Stimulated activated CD8-positive, alpha-beta memory T cell treated with anti-CD3 and anti-CD28 coated beads, Interleukin-2, amount 100 ng/mL, for 48 hours (primary cell): ENCODE measurements at regions not wholly inside any gene's neighbourhood (a gene's known extent, or its start where the extent isn't known, plus 50 kb on each side); places are given as distances from the start of the nearest gene placed in this dataset.

Experiments
- DNase-seq, 2 donors: peaks; one replicate each; pipeline ENCODE4 v3.0.0-alpha.2; 2020; ENCODE audit warnings: low read depth in 2 of 2

DNA sequence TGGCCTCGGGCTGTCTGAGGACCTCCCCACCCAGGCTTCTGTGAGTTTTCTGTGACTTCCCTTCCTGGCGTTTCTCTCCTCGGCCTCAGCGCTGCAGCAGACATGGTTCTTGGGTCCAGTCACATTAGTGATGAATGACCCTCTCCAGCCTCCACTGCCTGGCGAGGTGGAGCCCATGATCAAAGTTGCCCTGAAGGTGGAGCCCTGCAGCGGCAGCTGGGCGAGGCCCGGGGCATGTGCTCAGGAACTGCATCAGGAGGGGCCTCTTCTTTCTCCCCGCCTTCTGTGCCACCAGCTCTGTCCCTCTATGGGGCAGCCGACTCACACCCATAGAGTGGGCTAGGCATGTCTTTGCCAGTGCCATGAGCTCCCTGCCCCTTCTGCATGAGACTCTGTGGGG, 1079.7 kb downstream of the TBC1D22A start:
- DNase-seq, result no peak

DNA sequence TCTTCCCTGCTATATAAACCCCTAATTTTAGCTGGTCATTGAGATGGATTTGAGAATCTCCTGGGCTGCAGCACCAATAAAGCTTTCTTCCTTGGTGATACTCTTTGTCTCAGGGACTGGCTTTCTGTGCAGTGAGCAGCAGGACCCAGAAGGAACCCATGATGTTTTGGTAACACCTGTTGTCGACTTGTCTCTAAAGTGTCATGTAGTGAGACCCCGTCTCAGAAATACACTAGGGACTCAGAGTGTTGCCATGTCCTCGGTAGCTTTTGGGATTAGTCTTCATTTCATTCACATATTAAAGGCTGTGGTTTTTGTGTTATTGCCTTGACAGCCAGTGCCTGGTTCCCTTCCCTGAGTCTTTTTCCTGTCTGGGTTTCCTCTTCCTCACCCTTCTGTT, 1078.7 kb downstream of the TBC1D22A start:
- no peak for DNase-seq

DNA sequence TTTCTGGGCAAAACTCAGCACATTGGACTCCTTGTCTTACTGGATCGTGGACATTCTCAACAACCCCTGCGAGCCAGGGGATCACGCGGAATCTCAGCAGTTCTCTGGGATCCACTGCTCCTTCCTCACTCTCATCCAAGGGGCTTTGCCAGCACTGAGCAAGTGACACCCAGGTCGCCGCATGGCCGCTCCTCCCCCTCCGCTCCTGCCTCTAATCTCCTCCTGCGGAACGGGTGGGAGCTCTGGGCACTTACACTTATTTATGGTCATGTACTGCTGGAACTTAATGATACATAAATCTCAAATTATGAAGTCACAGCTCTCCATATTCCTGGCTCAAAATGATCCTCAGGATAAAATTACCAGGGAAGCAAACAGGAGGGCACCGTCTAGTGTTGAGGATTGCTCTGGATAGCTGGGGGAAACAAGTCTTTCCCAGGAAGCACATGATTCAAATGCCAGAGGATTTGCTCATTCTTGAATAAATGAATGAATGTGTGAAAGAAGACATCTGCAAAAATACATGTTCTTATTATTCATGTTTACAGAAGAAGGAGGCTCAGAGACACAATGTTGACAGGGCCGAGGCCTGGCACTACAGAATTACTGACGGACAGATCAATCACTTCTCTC, 1077.3 kb downstream of the TBC1D22A start:
- no peak for DNase-seq

DNA sequence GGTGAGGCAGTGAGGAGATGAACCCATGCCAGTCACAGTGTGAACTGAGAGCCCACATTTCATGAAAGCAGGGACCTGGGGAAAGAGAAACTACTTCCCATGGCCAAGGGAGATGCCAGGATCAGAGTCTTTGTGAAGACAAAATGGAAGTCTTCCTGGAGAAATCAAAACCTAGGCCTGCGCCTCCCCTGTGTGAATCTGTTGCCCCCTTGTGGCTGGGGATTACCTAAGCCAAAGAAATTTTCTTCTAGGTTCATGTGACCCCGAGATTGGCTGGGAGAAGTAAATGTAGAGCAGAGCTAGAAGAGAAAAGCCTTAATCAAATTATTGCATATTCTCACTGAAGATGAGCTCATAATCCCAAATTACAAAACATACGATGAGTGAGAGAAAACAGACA, 1075.3 kb downstream of the TBC1D22A start:
- DNase-seq, result no peak

DNA sequence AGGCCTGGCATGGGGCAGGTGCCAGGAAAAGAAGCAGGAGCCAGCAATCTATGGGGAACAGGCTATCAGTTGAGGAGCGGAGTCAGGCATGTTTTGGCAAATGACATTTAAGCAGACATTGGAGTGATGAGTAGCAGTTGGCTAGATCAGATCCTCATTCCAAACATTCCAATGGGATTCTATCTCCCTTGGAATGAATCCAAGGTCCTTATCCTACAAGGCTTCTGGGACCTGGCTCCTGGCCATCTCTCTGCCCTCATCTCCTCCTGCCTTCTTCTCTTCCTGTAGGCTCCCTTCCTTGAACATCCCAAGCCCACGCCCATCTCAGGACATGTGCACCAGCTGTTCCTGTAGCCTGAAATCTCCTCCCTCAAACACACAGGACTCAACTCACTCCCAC, 1074.5 kb downstream of the TBC1D22A start:
- DNase-seq, result no peak

DNA sequence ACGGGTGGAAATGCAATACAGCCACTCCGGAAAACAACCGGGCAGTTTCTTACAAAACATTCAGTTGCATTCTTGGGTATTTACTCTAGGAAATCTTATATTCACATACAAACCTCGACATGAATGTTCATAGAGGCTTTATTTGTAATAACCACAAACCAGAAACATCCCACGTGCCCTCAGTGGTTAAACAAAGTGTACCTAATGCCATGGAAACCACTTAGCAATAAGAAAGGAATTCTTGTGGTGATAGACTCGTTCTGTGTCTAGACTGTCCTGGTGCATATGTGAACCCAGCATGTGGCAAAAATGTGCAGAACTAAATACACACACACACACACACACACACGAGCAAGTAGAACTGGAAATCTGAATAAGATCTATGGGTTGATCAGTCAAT, 1073.3 kb downstream of the TBC1D22A start:
- DNase-seq, result no peak

DNA sequence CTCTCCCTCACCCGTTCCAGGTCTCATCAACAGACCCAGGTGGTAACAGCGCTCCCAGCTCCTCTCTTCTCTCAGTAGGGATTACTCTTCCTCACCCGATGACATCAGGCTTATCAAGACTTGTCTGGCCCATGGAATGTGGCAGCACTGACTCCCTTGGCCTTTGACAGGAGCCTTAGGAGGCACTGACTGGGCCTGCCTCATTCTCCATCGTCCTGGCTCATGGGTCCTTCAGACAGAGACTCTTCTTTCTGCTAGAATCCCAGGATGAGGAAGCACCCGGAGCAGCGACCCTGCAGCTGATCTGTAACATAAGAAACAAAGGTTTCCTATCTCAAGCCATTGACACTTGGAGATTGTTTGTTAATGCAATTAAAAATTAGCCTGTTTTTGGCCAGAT, 1063.6 kb downstream of the TBC1D22A start:
- no peak for DNase-seq

DNA sequence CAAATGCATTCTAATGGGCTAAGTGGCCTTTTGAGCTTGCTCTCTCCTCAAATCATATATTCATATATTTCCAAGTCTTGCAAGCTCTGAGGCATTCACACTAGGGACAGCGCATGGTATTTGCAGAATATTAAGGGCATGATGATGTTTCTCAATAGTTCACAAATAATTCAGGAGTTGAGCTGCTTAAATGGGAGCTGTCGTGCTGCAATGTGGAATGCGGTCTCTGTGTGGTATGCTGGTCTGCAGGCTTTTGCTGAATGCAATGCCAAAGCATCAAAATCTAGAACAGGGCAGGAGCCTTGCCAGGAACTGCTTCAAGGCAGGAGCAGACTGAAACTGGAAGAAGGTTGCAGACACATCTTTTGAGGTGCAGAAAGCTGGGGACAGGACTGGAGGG, 1060.0 kb downstream of the TBC1D22A start:
- no peak for DNase-seq

DNA sequence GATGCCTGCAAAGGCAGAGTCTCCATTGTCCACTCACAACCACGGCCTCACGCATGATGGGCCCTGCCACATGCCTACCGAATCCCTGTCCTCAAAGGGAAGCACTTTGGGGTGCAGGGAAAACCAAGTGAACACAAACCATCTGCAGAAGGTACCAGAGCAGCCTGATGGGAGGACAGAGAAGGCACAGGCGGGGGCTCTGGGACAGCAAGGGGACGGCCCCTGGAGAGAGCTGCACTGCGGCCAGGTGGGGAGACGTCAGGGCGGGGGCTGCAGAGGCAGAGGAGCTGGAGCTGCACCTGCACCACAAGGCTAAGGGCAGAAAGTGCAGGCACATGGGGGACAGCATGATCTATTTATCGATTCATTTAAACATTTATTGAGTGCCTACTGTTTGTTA, 1056.0 kb downstream of the TBC1D22A start:
- DNase-seq, result no peak

DNA sequence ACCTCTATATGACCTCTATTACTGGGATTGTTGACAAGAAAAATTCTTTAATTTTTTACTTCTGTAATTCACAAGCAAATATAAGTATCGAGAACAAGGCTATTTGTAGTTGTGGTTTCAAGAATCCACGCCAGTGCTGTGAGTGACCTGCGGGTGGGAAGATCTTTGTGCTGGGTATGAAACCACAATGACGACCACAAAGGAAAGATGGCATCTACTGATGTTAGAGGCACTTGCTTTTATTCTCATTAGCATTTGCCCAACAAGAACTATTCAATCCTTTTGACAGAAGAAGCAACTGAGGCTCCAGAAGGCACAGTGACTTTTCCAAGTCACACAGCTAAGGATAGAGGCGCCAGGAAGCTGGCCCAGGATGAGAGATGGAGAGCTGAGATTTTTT, 1054.9 kb downstream of the TBC1D22A start:
- DNase-seq, result no peak

DNA sequence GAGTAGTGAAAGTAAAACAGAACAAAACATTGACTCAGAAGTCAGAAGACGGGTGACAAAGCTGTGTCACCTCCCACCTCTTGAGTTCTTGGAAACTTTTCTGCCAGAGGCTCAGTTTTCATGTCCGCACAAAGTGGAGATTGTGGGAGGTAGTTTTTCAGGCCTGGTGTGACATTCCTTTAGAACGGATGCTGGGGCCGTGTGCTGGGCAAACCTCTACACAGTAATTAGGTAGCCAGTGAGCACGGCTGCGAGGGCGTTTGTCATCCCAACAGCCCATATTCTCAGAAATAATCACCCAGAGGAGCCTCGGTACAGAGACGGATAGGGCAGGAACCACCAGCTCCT, 1054.4 kb downstream of the TBC1D22A start:
- no peak for DNase-seq

DNA sequence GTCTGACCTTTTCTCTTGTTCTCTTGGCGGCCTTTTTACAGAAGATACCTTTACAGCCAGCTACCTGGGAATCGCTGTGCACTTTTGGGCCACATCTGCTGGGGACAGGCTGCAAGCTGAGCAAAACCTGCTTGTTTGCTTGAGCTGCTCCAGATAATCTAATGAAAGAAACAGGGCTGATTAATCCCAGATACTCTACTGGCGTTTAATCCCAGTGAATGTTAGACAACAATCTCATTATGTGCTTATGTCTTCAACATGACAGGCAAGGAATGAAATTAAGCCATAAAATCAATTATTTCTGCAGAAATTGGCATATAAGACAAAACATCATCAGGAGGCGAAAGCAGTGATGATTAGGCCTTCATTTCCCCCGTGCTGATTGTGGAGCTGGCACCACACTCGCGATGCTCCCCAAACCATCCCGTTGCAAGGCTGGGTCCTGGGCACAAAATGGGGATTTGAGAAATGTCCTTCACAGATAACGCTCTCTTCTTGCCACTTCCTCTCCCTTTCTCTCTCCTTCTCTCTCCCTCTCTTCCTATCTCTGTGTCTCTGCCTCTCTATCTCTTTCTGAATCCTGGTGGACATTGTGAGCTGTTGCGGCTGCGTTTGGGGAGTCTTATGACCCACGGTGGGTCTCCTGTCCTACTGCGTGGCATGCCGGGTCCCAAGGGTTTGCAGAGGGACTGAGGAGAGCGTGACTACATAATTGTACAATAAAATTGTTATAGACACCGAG, 1053.8 kb downstream of the TBC1D22A start:
- DNase-seq, result no peak

DNA sequence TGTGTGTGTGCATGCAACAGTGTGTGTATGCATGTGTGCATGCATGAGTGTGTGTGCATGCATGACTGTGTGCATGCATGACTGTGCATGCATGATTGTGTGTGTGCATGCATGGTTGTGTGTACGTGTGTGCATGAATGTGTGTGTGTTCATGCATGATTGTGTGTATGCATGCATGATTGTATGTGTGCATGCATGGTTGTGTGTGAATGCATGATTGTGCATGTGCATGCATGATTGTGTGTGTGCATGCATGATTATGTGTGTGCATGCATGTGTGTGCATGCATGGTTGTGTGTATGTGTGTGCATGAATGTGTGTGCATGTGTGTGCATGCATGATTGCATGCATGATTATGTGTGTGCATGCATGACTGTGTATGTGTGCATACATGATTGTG, 1052.0 kb downstream of the TBC1D22A start:
- DNase-seq, result no peak

DNA sequence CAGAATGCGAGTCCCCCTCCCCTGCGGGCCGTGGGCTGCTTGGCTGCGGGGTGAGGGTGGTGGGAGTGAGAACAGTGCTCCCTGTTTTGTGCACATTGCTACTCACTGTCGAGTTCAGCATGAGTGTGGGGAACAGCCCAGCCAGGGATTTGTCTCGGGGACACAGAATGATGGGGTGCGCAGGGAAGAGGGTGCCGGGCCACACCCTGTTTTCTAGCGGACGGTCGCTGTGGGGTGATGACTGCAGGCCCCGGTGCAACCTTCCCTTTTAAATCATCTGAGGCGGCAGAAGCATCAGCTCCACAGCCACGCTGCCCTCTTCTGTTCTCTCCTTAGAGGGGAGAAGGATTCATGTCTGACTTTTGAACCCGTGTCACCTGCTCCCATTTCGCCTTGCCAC, 1051.2 kb downstream of the TBC1D22A start:
- DNase-seq, result no peak

DNA sequence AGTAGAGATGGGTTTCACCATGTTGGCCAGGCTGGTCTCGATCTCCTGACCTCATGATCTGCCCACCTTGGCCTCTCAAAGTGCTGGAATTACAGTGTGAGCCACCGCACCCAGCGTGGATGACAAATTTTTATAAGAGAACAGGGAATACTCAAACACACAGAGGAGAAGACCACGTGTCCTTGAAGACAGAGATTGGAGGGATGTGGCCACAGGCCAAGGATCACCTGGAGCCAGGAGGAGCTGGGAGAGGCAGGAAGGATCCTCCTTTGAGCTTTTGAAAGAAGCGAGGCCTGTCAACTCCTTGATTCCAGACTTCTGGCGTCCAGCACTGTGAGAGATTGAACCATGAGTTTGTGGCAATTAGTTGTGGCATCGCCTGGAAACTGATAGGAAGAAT, 1049.5 kb downstream of the TBC1D22A start:
- no peak for DNase-seq

DNA sequence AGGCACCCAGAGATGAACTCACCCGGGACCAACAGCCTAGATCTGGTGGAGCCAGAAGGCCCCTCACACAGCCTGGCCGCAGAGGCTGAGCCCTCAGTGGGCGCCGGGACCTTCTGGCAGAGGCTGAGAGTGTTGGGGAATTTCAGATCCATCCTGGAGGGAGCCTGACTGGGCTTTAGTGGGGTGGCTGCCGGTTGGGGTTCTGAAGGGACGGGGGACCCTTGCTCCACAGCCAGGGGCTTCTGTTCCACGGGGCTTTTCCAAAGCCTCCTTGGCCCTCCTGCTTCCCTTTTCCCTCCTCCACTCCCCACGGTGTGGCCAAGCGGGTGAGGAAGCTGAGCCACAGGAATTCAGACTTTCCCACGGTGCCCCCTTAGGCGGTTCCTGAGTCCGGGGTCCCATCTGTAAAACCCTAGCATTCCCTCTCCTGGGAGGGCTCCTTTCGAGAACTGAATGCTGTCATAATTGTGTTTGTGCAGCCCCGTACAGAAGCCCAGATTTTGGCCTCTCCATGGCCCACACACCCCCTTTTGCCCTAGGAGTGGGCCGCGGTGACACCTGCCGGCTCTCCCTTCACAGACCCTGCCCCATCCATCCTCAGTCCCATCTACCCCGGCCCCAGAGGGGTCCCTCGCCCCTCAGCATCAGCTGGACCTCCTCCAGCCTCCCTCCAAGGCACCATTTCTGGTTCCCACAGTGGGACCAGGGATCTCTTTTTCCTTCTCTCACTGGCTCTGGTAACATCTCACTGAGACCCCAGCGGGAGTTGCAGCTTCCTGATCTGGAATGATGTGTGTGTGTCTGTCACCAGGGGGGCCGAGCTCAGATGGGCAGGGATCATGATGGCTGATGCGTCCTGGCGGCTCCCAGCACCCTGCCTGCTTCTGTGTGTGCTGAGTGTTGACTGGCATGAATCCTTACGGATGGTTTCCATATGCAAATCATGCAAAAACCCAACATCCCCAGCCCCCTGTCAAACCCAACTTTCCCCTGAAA, 1048.4 kb downstream of the TBC1D22A start:
- DNase-seq, result no peak

DNA sequence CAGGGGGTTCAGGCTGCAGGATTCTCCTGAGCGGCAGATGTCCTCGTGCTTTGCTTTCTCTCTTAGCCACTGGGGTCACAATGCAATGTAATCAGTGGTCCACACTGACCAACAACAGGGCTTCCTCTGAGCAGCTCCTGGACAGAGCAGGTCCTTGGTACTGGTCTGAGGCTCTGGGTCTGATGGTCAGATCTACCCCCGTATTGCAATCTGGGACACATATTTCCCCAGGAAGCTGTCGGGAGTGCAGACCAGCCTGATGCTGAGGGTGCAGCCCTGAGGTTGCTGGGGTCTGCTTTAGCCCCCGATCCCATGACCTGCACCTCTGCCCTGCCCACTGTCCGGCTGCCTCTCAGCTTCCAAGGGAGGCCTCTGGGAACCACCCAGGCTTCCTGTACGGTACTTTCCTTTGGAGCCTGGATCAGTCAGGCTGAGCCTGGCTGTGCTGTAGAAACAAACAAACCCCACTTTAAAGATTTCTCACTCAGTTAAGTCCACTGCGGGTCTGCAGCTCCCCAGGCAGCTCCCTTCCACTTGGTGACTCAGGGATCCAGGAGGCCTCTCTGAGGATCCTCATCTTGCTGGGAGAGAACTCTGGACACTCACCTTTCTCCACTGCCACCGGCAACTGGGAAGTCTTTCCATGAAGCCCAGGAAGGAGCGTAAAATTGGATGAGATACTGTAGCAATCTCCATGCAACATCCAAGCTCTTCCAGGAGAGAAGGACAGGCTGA, 1046.6 kb downstream of the TBC1D22A start:
- no peak for DNase-seq

DNA sequence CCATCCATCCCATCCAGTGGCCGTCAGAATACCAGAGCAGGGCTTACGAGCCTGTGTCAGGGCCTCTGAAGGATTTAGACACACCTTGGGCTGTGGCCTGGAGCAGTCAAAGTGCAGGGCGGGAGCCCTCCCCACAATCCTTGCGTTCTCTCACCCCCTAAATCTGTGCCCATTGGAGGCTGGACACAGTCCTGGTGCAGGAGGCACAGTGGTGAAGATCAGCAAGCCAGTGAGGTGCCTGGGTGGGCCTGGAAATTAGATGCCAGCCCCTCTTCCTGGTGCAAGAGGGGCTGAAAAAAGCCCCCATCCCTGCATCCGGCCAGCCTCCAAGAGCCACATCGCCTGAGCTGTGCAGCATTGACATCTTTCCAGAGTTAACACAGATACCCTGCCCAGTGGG, 1045.8 kb downstream of the TBC1D22A start:
- DNase-seq, result no peak

DNA sequence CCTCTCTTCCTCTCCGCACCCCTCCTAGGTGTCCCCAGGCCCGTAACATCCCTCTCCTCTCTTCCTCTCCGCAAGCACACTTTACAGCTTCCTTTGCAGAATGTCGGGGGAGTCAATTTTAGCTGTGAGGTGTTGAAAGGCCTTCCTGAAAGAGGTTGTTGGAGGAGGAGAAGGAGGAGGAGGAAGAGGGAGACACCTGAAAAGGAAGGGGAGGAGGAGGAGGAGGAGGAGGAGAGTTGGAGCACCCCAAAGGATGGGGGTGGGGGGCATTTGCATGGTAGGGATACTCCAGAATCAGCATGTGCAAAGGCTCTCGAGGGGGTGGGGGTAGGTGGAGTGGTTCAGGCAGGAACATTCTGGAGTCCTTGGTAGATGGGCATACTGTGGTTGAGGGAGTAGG, 1045.1 kb downstream of the TBC1D22A start:
- no peak for DNase-seq

DNA sequence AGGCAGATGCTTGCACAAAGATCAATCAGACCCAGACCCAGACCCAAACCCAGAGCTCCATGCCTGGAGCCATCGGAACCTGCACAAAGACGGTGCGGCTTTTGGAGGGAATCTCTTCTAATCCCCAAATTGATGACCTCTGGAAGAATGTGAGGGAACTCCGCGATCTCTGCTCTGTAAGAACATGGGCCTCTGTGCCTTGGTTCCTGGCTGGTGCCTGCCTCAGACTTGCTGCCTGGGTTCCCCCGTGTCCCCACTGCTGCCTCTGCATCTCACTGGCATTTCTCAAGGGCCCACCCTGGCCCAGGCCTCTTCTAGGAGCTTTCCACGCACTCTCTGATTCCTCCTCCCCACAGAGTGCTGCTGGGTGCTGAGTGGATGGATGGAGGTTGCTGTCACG, 1044.4 kb downstream of the TBC1D22A start:
- DNase-seq, result no peak

DNA sequence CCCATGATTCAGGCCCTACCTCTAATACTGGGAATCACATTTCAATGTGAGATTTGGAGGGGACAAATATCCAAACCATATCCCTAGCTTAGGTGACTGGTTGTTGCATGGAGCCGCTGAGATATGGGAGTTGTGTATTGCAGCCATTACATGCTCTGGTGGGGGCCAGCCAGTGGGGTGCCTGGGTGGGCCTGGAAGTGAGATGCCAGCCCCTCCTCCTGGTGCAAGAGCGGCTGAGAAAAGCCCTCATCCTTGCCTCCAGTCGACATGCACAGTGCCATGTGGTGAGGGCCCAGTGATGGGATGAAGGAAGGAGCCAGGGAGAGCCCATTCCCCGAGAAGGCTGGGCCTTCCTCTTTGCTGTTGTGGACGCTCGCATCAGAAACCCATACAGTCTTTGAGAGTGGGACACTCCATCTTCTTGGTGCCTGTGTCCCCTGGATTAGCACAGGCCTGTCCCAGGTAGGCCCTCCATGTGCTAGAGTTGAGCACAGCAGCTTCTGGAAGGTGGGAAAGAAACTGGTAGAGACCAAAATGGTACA, 1043.0 kb downstream of the TBC1D22A start:
- DNase-seq, result no peak

DNA sequence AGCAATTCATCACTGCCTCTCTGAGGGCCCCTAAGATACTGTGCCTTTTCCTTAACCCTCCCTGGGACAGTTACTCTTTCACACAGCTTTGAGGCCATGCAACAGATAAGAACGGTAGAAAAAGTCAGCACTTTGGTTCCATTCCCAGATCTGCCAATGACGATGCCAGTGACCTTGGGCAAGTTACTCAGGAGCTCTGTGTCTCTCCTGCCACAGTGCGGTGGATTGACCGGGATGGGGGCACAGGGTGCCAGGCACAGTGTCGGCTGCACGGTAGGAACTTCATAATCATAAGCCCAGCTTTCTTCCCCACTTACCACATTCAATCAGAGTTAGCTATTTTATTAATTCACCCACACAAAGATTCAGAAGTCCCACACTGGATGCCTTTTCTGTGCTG, 1041.8 kb downstream of the TBC1D22A start:
- no peak for DNase-seq
